ENCODE measurements at regions not wholly inside any gene's neighbourhood (a gene's known extent, or its start where the extent isn't known, plus 50 kb on each side); places are given as distances from the start of the nearest gene placed in this dataset.

DNA sequence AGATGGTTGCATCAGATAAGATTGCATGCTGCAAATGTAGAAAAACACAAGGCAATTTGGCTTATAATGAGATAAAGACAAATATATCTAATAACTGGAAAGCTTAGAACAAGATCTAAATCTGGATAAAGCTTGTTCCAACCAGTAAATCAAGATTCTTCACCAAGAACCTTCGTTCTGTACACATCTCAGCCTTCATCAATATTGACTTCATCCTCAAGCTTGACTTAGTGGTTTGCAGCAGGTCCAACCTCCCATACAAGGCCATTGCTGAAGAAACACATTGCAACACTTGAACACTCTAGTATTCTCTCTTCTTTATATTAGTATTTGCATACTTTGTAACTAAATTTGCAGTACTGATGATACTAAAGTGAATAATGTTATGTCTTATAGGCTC lies 407.6 kb downstream of the TLL1 start:
- TF ChIP-seq, protein P1, sequence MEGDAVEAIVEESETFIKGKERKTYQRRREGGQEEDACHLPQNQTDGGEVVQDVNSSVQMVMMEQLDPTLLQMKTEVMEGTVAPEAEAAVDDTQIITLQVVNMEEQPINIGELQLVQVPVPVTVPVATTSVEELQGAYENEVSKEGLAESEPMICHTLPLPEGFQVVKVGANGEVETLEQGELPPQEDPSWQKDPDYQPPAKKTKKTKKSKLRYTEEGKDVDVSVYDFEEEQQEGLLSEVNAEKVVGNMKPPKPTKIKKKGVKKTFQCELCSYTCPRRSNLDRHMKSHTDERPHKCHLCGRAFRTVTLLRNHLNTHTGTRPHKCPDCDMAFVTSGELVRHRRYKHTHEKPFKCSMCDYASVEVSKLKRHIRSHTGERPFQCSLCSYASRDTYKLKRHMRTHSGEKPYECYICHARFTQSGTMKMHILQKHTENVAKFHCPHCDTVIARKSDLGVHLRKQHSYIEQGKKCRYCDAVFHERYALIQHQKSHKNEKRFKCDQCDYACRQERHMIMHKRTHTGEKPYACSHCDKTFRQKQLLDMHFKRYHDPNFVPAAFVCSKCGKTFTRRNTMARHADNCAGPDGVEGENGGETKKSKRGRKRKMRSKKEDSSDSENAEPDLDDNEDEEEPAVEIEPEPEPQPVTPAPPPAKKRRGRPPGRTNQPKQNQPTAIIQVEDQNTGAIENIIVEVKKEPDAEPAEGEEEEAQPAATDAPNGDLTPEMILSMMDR (IDR thresholded peaks at IDR 0.05; ENCODE audit: insufficient read depth, low read depth, low read length): no peak
- no peak for TF ChIP-seq EZH2 (IDR thresholded peaks at IDR 0.05; ENCODE audit: insufficient read depth, low read length)

All from astrocyte (in vitro differentiated cells and primary cell).